Smooth muscle cell (in vitro differentiated cells): ENCODE measurements at regions not wholly inside any gene's neighbourhood (a gene's known extent, or its start where the extent isn't known, plus 50 kb on each side); places are given as distances from the start of the nearest gene placed in this dataset.

Experiments used
- DNase-seq: peaks from one replicate; lab custom pipeline; 2025; ENCODE audit not compliant: unreplicated experiment; lab: John Stamatoyannopoulos, UW
- H2AFZ ChIP-seq: fragments of 200-600 bp; sonication (generic); 2 replicates; pipeline ENCODE4 v1.6.0; 2016; ENCODE audit warnings: antibody characterized with exemption, low read depth, mild to moderate bottlenecking
- H3F3A ChIP-seq: fragments of 200-600 bp; sonication (generic); 2 replicates; pipeline ENCODE4 v1.6.0; 2017; ENCODE audit warnings: antibody characterized with exemption, low read depth
- H3K27ac ChIP-seq: fragments of 200-600 bp; sonication (generic); 2 replicates; pipeline ENCODE4 v1.5.1; 2016; ENCODE audit warnings: low read depth, mild to moderate bottlenecking
- H3K27me3 ChIP-seq: fragments of 200-600 bp; sonication (generic); 2 replicates; pipeline ENCODE4 v1.6.1; 2016; ENCODE audit warnings: low read depth, mild to moderate bottlenecking
- H3K36me3 ChIP-seq: fragments of 200-600 bp; sonication (generic); 2 replicates; pipeline ENCODE4 v1.5.1; 2016; ENCODE audit warnings: low read depth
- H3K4me1 ChIP-seq: fragments of 200-600 bp; sonication (generic); 2 replicates; pipeline ENCODE4 v1.5.1; 2016; ENCODE audit warnings: low read depth
- H3K4me2 ChIP-seq: fragments of 200-600 bp; sonication (generic); 2 replicates; pipeline ENCODE4 v1.6.0; 2016; ENCODE audit warnings: mild to moderate bottlenecking
- H3K4me3 ChIP-seq: fragments of 200-600 bp; sonication (generic); 2 replicates; pipeline ENCODE4 v1.5.1; 2016; ENCODE audit warnings: mild to moderate bottlenecking
- H3K79me2 ChIP-seq: fragments of 200-600 bp; sonication (generic); 2 replicates; pipeline ENCODE4 v1.6.0; 2016; ENCODE audit warnings: low read depth, mild to moderate bottlenecking
- H3K9ac ChIP-seq: fragments of 200-600 bp; sonication (generic); 2 replicates; pipeline ENCODE4 v1.6.0; 2016; ENCODE audit warnings: low read depth
- H3K9me3 ChIP-seq: fragments of 200-600 bp; sonication (generic); replicated peaks from 2 replicates; pipeline ENCODE4 v1.5.1; 2016; ENCODE audit warnings: low read depth
- H4K20me1 ChIP-seq: fragments of 200-600 bp; sonication (generic); 2 replicates; pipeline ENCODE4 v1.6.0; 2016; ENCODE audit warnings: low read depth
- WGBS: methylation state at CpG from one replicate; pipeline ENCODE4 v1.1.7; 2016; ENCODE audit warnings: low lambda C conversion rate; 5-methylcytosine and 5-hydroxymethylcytosine counted together
- TF ChIP-seq, protein P1 (sequence below): fragments of 200-600 bp; sonication (generic); IDR thresholded peaks from 2 replicates; pipeline ENCODE4 v1.5.1; 2017; ENCODE audit warnings: borderline replicate concordance, mild to moderate bottlenecking, antibody characterized with exemption; ENCODE audit not compliant: insufficient read depth, poor library complexity, severe bottlenecking

DNA sequence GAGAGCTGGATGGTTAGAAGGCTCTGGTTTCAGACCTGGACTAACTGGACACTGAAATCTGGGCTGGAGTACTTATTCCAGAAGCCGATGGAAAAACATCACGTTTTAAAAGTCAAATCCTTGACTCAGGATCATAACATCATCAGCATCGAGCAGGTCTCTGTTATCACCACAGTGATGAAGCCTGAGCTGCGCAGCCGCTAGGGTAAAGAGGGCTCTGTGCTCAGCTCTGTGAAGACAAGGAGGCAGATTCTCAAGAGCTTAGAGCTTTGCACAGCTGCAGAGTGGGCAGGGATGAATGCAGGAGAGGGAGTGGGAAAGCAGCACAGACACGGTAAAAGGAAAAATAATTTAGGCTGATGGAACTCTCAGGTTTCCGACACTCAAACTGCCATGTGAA lies 208.8 kb upstream of the TAS2R1 start:
- no peak for DNase-seq
- Histone ChIP-seq H3K27me3 (no peaks in the 10 kb centered on the region), H3F3A (no peaks in the 10 kb centered on the region), H3K79me2 (no peaks in the 10 kb centered on the region), H3K27ac (no peak overlapping the region), H3K9ac (no peak overlapping the region), H3K4me1 (peaks cover 5% of the 10 kb centered on the region), H3K9me3 (peaks cover 5% of the 10 kb centered on the region), H3K36me3 (no peaks in the 10 kb centered on the region), H4K20me1 (no peaks in the 10 kb centered on the region), H2AFZ (no peak overlapping the region), H3K4me3 (no peak overlapping the region), H3K4me2 (no peak overlapping the region)
- 59% methylated on average over 7 of the region's 7 CpGs for WGBS
- TF ChIP-seq, protein P1, sequence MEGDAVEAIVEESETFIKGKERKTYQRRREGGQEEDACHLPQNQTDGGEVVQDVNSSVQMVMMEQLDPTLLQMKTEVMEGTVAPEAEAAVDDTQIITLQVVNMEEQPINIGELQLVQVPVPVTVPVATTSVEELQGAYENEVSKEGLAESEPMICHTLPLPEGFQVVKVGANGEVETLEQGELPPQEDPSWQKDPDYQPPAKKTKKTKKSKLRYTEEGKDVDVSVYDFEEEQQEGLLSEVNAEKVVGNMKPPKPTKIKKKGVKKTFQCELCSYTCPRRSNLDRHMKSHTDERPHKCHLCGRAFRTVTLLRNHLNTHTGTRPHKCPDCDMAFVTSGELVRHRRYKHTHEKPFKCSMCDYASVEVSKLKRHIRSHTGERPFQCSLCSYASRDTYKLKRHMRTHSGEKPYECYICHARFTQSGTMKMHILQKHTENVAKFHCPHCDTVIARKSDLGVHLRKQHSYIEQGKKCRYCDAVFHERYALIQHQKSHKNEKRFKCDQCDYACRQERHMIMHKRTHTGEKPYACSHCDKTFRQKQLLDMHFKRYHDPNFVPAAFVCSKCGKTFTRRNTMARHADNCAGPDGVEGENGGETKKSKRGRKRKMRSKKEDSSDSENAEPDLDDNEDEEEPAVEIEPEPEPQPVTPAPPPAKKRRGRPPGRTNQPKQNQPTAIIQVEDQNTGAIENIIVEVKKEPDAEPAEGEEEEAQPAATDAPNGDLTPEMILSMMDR = no peak

DNA sequence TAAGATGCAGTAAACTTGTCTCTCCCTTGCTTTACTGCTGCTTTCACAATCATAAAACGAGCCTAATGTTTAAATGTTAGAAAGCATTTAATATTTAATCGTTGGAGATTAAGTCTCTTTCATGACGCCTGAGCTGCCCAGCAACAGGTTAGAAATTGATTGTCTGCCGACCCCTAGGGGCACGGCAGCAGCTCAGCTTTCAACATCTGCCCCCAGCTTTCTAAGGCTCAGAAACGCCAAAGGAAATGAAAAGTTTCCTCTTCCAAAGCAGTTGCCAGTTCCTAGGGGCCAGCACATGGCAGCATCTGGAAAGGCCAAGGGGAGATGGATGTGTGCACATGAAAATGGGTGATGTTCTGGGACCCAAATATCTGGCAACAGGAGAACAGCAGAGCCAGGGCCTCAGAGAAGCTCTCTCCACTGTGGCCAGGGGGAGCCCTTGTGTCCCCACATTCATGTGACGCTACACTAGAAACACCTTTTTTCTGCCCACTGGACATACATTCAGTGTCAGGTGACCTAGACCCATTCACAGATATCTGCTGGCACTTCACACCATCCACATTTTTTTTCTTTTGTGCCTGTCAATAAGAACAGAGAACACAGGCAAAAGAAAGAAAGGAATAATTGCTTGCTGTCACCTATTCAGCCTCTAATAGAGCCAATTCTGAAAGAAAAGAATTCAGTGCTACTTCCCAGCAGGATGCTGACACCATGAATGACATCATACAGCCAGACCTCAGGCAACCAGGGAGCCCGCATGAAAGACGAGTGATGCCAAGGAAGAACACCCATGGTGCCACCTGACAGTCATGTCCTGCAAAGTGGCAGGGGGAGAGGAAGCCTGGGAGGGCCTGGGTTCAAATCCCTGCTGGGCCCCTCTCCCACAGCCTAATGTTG lies 205.0 kb upstream of the TAS2R1 start:
- no peak overlapping the region for H3K27ac ChIP-seq
- DNase-seq = no peak
- no peak overlapping the region for H2AFZ ChIP-seq
- no peak overlapping the region for H3K4me2 ChIP-seq
- no peaks in the 10 kb centered on the region for H3K36me3 ChIP-seq
- no peaks in the 10 kb centered on the region for H4K20me1 ChIP-seq
- TF ChIP-seq, protein P1 = no peak
- H3K9ac ChIP-seq = no peak overlapping the region
- WGBS = 56% methylated on average over 9 of the region's 9 CpGs
- H3K4me1 ChIP-seq = peaks cover 5% of the 10 kb centered on the region
- H3K79me2 ChIP-seq = no peaks in the 10 kb centered on the region
- H3F3A ChIP-seq = no peaks in the 10 kb centered on the region
- H3K9me3 ChIP-seq = no peaks in the 10 kb centered on the region
- no peaks in the 10 kb centered on the region for H3K27me3 ChIP-seq
- H3K4me3 ChIP-seq = no peak overlapping the region

DNA sequence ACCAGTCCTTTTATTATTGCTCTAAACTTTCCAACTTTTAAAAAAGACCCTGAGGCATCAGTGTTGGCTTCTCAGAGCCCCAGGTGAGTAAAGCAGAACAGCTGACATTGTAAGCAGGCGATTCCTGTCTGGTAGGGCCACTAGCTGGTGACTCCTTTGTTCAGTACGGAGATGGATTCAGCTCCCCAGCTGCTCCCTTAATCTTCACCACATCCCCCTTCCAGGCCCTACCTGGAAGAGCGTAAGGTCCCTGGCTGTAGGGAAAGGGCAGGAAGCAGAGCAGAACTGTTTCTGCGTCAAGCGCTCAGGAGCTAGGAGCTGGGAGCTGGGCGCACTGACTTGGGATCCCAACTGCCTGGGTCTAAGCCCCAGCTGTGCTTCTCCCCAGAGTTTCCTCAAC lies 203.7 kb upstream of the TAS2R1 start:
- H3K27me3 ChIP-seq = no peaks in the 10 kb centered on the region
- 71% methylated on average over 6 of the region's 6 CpGs for WGBS
- TF ChIP-seq, protein P1 = no peak
- no peaks in the 10 kb centered on the region for H3K36me3 ChIP-seq
- DNase-seq = no peak
- no peak overlapping the region for H2AFZ ChIP-seq
- no peaks in the 10 kb centered on the region for H3K79me2 ChIP-seq
- H3F3A ChIP-seq = no peaks in the 10 kb centered on the region
- no peak overlapping the region for H3K4me2 ChIP-seq
- H3K27ac ChIP-seq = no peak overlapping the region
- peaks cover 5% of the 10 kb centered on the region for H3K4me1 ChIP-seq
- no peaks in the 10 kb centered on the region for H4K20me1 ChIP-seq
- H3K4me3 ChIP-seq = no peak overlapping the region
- no peaks in the 10 kb centered on the region for H3K9me3 ChIP-seq
- no peak overlapping the region for H3K9ac ChIP-seq

DNA sequence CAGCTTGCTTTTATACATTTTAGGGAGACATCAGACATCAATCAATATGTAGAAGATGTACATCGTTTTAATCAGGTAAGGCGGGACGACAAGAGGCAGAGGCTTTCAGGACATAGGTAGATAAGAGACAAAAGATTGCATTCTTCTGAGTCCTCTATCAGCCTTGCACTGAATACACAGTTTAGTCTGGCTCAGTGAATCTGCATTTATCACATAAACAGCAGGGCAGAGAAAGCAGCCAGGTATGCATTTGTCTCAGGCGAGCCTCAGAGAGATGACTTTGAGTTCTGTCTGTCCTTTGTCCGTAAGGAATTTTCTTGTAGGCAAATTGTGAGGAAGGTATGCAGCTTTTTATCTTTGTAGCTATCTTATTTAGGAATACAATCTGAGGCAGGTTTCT lies 202.8 kb upstream of the TAS2R1 start:
- no peak overlapping the region for H3K4me2 ChIP-seq
- no peak for DNase-seq
- TF ChIP-seq, protein P1 = no peak
- no peak overlapping the region for H3K27ac ChIP-seq
- no peaks in the 10 kb centered on the region for H3K9me3 ChIP-seq
- no peaks in the 10 kb centered on the region for H3K79me2 ChIP-seq
- H2AFZ ChIP-seq = no peak overlapping the region
- H3K9ac ChIP-seq = no peak overlapping the region
- H4K20me1 ChIP-seq = no peaks in the 10 kb centered on the region
- H3K4me3 ChIP-seq = no peak overlapping the region
- H3K27me3 ChIP-seq = no peaks in the 10 kb centered on the region
- WGBS = 40% methylated on average over 5 of the region's 5 CpGs
- no peaks in the 10 kb centered on the region for H3K36me3 ChIP-seq
- peaks cover 5% of the 10 kb centered on the region for H3K4me1 ChIP-seq
- H3F3A ChIP-seq = no peaks in the 10 kb centered on the region
